ENCODE measurements at regions not wholly inside any gene's neighbourhood (a gene's known extent, or its start where the extent isn't known, plus 50 kb on each side); places are given as distances from the start of the nearest gene placed in this dataset.

DNA sequence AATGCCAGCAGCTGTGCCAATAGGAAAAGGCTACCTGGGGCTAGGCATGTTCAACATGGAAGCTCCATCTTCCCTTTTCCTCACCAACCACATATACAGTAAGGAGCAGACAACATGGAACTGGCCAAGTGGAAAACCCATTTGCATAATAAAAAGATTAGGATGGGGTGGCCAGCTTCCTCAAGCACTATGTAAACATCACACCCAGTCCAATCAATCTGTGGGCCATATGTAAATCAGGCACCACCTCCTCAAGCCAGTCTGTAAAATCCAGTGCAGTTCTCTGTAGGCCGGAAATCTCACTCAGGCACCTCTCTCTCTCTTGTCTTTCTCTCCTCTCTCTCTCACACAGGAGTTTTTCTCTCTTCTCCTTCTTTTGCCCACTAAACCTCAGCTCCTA lies 360.2 kb upstream of the GRIA1 start:
- Histone ChIP-seq H3K4me1 (ENCODE audit: control insufficient read depth, insufficient read depth, low read length) (peaks cover 5% of the 10 kb centered on the region; the same call in 1 of the 2 replicates), H3K36me3 (ENCODE audit: control insufficient read depth, insufficient read depth, low read length) (no peaks in the 10 kb centered on the region), H3K27ac (ENCODE audit: low read depth, low read length) (no peak overlapping the region), H3K4me3 (ENCODE audit: low read depth, low read length) (no peak overlapping the region), H3K9me3 (ENCODE audit: control insufficient read depth, insufficient read depth, low read depth, low read length) (0 out of 2 replicates have a peak, but pooled peaks cover 2% of the 10 kb centered on the region), H3K9ac (ENCODE audit: low read length) (no peak overlapping the region), H3K27me3 (ENCODE audit: control insufficient read depth, insufficient read depth, low read length) (no peaks in the 10 kb centered on the region)

DNA sequence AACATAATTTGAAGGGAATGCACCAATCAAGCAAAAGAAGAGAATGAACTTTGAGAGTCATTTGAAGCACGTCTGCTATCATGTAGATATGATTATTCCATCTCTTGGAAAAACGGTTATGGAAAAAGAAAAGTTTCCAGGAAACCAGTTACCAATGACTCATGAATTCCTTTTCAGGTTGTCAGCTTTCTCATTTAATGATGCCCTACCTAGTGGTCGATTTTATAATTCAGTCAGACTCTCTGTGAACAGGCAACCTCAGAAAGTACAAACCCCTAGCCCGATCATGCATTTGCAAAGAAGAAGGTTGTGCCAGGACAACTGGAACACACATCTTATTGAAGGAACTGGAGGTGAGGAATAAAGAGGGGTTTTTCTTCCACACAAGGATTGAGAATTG lies 355.1 kb upstream of the GRIA1 start:
- Histone ChIP-seq H3K27me3 (ENCODE audit: control insufficient read depth, insufficient read depth, low read length) (no peaks in the 10 kb centered on the region), H3K36me3 (ENCODE audit: control insufficient read depth, insufficient read depth, low read length) (no peaks in the 10 kb centered on the region), H3K9me3 (ENCODE audit: control insufficient read depth, insufficient read depth, low read depth, low read length) (0 out of 2 replicates have a peak, but pooled peaks cover 2% of the 10 kb centered on the region), H3K9ac (ENCODE audit: low read length) (no peak overlapping the region), H3K27ac (ENCODE audit: low read depth, low read length) (no peak overlapping the region), H3K4me1 (ENCODE audit: control insufficient read depth, insufficient read depth, low read length) (peaks cover 3% of the 10 kb centered on the region; the same call in 1 of the 2 replicates), H3K4me3 (ENCODE audit: low read depth, low read length) (no peak overlapping the region)

DNA sequence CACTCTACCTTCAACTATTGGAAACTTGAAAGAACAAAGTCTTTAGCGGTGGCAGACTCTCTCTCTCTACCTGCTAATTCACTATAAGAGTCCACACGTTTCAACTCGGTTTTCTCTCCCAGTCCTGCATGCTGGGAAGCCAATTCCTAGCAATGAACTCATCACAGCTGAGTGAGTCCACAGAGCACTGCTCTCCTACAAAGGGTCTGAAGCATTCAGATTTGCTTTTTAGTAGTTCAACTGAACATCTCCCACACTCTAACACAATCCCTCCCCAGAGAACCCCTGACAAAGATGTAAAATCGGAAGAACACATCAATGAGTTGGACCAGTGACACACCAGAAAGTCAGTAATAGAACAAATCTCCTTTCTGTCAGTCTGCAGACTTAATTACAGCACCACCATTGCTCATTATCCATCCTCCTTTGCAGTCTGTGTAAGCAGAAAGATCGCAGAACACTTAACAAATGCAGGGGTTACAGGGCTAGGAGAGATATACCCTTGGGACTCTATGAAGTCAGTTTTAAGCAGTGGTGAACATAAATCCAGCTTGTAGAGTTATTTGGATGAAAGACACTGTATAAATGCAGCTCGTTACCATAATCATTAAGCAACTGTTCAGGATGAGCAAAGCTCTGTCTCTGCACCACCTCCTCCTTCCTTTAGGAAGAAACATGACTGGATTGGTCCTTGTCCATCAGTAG lies 353.4 kb upstream of the GRIA1 start:
- Histone ChIP-seq H3K4me1 (ENCODE audit: control insufficient read depth, insufficient read depth, low read length) (no peaks in the 10 kb centered on the region), H3K36me3 (ENCODE audit: control insufficient read depth, insufficient read depth, low read length) (no peaks in the 10 kb centered on the region), H3K4me3 (ENCODE audit: low read depth, low read length) (no peak overlapping the region), H3K27me3 (ENCODE audit: control insufficient read depth, insufficient read depth, low read length) (no peaks in the 10 kb centered on the region), H3K9ac (ENCODE audit: low read length) (no peak overlapping the region), H3K9me3 (ENCODE audit: control insufficient read depth, insufficient read depth, low read depth, low read length) (0 out of 2 replicates have a peak, but pooled peaks cover 2% of the 10 kb centered on the region), H3K27ac (ENCODE audit: low read depth, low read length) (no peak overlapping the region)

DNA sequence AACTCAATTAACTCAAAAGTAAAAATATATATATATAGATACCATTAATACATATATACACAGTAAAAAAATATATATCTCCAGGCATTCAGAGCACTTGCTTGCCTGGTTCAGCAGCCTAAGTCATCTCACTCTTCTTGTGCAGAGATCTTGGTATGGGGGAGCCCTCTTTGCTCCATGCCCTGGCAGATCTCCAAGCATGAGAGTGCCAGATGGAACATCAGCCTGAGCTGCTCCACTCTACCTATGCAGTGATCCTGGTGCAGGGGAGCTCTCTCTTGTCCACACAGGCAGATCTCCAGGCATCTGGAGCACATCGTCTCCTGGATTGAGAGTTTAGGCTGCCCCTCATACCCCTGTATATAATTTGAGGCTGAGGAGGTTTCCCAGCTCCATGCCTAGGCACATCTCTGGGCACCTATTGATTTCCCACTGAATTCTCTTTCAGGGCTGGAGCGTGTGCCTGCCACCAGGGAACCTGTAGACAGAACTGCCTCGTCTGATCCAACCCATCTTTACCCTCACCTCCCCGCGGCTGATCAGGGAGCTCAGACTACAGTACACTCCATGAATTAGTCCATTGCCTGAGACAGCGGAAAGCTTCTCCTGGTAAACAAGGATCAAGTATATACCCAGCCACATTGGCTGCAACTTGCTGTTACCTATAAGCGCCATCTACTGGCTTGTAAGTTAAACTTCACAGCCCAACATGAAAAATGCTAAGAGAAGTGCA lies 342.4 kb upstream of the GRIA1 start:
- H3K4me1 ChIP-seq (ENCODE audit: control insufficient read depth, insufficient read depth, low read length) = no peaks in the 10 kb centered on the region; the same call in 1 of the 2 replicates
- peak overlapping the region; percentile 4; the same call in 1 of the 2 replicates for H3K4me3 ChIP-seq (ENCODE audit: low read depth, low read length)
- no peaks in the 10 kb centered on the region for H3K36me3 ChIP-seq (ENCODE audit: control insufficient read depth, insufficient read depth, low read length)
- no peaks in the 10 kb centered on the region for H3K27me3 ChIP-seq (ENCODE audit: control insufficient read depth, insufficient read depth, low read length)
- no peak overlapping the region for H3K27ac ChIP-seq (ENCODE audit: low read depth, low read length)
- no peaks in the 10 kb centered on the region for H3K9me3 ChIP-seq (ENCODE audit: control insufficient read depth, insufficient read depth, low read depth, low read length)
- H3K9ac ChIP-seq (ENCODE audit: low read length) = no peak overlapping the region

DNA sequence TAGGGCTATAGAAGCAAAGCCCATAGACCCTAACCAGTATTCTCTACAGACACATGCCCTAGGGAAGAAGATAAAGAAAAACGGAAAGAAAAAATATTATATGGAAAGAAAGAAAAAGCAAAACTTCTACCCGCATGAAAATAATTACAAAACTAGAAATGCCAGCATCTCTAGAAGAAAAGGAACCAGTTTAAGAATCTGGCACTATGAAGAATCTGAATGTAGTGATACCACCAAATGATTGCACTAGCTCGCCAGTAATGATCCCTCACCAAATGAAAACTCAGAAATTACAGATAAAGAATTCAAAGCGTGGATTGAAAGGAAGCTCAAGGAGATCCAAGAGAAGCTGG lies 341.9 kb upstream of the GRIA1 start:
- Histone ChIP-seq H3K4me1 (ENCODE audit: control insufficient read depth, insufficient read depth, low read length) (no peaks in the 10 kb centered on the region; the same call in 1 of the 2 replicates), H3K27me3 (ENCODE audit: control insufficient read depth, insufficient read depth, low read length) (no peaks in the 10 kb centered on the region), H3K4me3 (ENCODE audit: low read depth, low read length) (no peak overlapping the region), H3K27ac (ENCODE audit: low read depth, low read length) (no peak overlapping the region), H3K36me3 (ENCODE audit: control insufficient read depth, insufficient read depth, low read length) (no peaks in the 10 kb centered on the region), H3K9ac (ENCODE audit: low read length) (no peak overlapping the region), H3K9me3 (ENCODE audit: control insufficient read depth, insufficient read depth, low read depth, low read length) (no peaks in the 10 kb centered on the region)

DNA sequence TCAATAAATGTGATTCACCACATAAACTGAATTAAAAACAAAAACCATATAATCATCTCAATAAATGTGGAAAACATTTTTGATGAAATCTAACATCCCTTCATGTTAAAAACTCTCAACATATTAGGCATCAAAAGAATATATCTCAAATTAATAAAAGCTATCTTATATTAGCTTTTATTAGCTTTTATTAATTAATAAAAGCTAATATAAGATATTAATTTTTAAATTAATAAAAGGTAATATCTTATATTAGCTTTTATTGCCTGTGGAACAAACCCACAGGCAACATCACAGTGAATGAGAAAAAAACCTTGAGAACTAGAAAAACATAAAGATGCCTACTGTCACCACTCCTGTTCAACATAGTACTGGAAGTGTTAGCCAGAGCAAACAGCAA lies 338.9 kb upstream of the GRIA1 start:
- no peak overlapping the region for H3K9ac ChIP-seq (ENCODE audit: low read length)
- no peak overlapping the region for H3K4me3 ChIP-seq (ENCODE audit: low read depth, low read length)
- no peaks in the 10 kb centered on the region; the same call in 1 of the 2 replicates for H3K4me1 ChIP-seq (ENCODE audit: control insufficient read depth, insufficient read depth, low read length)
- H3K9me3 ChIP-seq (ENCODE audit: control insufficient read depth, insufficient read depth, low read depth, low read length) = no peaks in the 10 kb centered on the region
- H3K36me3 ChIP-seq (ENCODE audit: control insufficient read depth, insufficient read depth, low read length) = no peaks in the 10 kb centered on the region
- H3K27ac ChIP-seq (ENCODE audit: low read depth, low read length) = no peak overlapping the region
- no peaks in the 10 kb centered on the region for H3K27me3 ChIP-seq (ENCODE audit: control insufficient read depth, insufficient read depth, low read length)

DNA sequence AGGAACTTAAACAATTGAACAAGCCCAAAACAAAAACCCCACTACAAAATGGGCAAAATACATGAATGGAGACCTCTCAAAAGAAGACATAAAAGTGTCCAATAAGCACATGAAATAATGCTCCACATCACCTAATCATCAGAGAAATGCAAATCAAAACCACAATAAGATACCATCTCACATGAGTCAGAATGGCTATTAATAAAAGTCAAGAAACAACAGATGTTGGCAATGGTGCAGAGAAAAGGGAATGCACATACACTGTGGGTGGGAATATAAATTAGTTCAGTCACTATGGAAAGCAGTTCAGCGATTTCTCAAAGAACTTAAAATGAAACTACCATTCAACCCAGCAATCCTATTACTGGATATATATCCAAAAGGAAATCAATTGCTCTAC lies 337.4 kb upstream of the GRIA1 start:
- H3K27me3 ChIP-seq (ENCODE audit: control insufficient read depth, insufficient read depth, low read length) = no peaks in the 10 kb centered on the region

DNA sequence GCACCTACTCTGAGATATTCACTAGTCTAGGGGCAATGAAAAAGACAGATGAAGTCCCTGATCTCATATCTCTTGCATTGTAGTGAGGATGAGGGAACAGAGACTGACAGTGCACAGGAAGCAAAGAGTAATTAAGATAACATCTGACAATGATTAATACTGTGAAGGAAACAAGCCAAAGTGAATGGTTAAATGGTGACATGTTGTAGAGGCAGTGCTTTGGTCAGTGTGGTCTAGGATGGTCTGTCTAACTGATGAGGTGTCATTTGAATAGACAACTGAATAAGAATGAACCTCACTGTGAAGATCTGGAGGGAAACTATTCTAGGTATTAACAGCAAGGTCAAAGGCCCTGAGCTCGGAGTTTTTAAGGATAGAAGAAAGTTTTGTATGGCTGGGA lies 333.3 kb upstream of the GRIA1 start:
- H3K27ac ChIP-seq (ENCODE audit: low read depth, low read length) = no peak overlapping the region
- H3K9ac ChIP-seq (ENCODE audit: low read length) = no peak overlapping the region
- no peaks in the 10 kb centered on the region for H3K9me3 ChIP-seq (ENCODE audit: control insufficient read depth, insufficient read depth, low read depth, low read length)
- H3K4me1 ChIP-seq (ENCODE audit: control insufficient read depth, insufficient read depth, low read length) = peaks cover 4% of the 10 kb centered on the region; the same call in 1 of the 2 replicates
- no peak overlapping the region for H3K4me3 ChIP-seq (ENCODE audit: low read depth, low read length)
- H3K36me3 ChIP-seq (ENCODE audit: control insufficient read depth, insufficient read depth, low read length) = no peaks in the 10 kb centered on the region
- H3K27me3 ChIP-seq (ENCODE audit: control insufficient read depth, insufficient read depth, low read length) = no peaks in the 10 kb centered on the region

More for the DNA sequence above, 337.4 kb upstream of the GRIA1 start:
- Histone ChIP-seq H3K4me3 (ENCODE audit: low read depth, low read length) (no peak overlapping the region), H3K9me3 (ENCODE audit: control insufficient read depth, insufficient read depth, low read depth, low read length) (no peaks in the 10 kb centered on the region), H3K4me1 (ENCODE audit: control insufficient read depth, insufficient read depth, low read length) (no peaks in the 10 kb centered on the region; the same call in 1 of the 2 replicates), H3K9ac (ENCODE audit: low read length) (no peak overlapping the region), H3K27ac (ENCODE audit: low read depth, low read length) (no peak overlapping the region), H3K36me3 (ENCODE audit: control insufficient read depth, insufficient read depth, low read length) (no peaks in the 10 kb centered on the region)

DNA sequence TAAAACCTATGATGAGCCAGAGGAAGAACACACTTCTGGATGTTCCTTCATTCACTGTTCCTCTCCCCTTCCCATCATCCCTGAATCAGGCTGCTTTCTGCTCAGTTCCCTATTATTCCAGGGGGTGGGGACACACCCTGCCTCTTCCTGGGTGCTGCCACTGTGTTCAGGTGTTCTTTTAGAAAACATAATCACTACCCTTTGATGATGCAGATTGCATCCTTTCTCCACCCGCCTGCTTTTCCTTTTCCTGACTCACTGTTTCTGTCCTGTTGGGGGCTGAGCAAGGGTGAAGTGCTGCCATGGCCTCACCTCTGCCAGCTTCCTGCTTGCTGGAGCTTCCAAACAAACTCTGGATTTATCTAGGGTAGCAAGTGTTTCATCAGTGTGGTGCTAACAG lies 331.9 kb upstream of the GRIA1 start:
- Histone ChIP-seq H3K9ac (ENCODE audit: low read length) (no peak overlapping the region), H3K27ac (ENCODE audit: low read depth, low read length) (no peak overlapping the region), H3K36me3 (ENCODE audit: control insufficient read depth, insufficient read depth, low read length) (no peaks in the 10 kb centered on the region), H3K4me3 (ENCODE audit: low read depth, low read length) (no peak overlapping the region), H3K4me1 (ENCODE audit: control insufficient read depth, insufficient read depth, low read length) (peaks cover 4% of the 10 kb centered on the region; the same call in 1 of the 2 replicates), H3K9me3 (ENCODE audit: control insufficient read depth, insufficient read depth, low read depth, low read length) (no peaks in the 10 kb centered on the region), H3K27me3 (ENCODE audit: control insufficient read depth, insufficient read depth, low read length) (no peaks in the 10 kb centered on the region)

DNA sequence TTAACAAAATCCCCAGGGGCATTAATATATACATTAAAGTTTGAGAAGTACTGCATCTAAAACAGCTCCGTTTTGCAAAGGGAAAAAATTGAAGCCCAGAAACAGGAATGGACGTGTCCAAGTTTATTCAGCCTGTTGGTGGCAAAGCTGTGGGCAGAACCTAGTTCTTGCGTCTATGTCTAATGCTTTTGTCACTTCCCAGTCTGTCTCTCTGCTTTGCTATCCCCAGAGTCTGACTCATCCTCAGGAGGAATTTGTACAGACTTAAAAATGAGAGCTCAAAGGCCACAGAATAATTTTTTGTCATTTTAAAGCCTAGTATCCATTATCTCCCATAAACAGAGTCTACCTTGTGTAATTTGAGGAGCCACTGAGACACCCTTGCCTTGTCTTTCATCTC lies 330.9 kb upstream of the GRIA1 start:
- Histone ChIP-seq H3K27ac (ENCODE audit: low read depth, low read length) (no peak overlapping the region), H3K9ac (ENCODE audit: low read length) (no peak overlapping the region), H3K27me3 (ENCODE audit: control insufficient read depth, insufficient read depth, low read length) (no peaks in the 10 kb centered on the region), H3K4me1 (ENCODE audit: control insufficient read depth, insufficient read depth, low read length) (peaks cover 4% of the 10 kb centered on the region; the same call in 1 of the 2 replicates), H3K36me3 (ENCODE audit: control insufficient read depth, insufficient read depth, low read length) (no peaks in the 10 kb centered on the region), H3K9me3 (ENCODE audit: control insufficient read depth, insufficient read depth, low read depth, low read length) (no peaks in the 10 kb centered on the region), H3K4me3 (ENCODE audit: low read depth, low read length) (no peak overlapping the region)

DNA sequence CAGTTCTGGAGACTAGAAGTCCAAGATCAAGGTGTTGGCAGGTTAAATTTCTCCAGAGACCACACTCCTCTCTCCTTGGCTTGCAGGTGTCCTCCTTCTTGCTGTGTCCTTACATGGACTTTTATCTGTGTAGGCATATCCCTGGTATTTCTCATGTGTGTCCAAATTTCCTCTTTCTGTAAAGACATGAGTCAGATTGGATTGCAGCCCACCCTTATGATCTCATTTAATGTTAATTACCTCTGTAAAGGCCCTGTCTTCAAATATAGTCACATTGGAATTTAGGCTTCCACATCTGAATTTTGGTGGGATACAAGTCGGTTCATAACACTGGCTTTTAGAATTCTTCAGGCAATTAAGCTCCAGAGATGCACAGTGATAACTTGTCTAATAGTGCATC lies 322.2 kb upstream of the GRIA1 start:
- Histone ChIP-seq H3K4me1 (ENCODE audit: control insufficient read depth, insufficient read depth, low read length) (no peaks in the 10 kb centered on the region), H3K9me3 (ENCODE audit: control insufficient read depth, insufficient read depth, low read depth, low read length) (no peaks in the 10 kb centered on the region), H3K4me3 (ENCODE audit: low read depth, low read length) (no peak overlapping the region), H3K27me3 (ENCODE audit: control insufficient read depth, insufficient read depth, low read length) (no peaks in the 10 kb centered on the region), H3K27ac (ENCODE audit: low read depth, low read length) (no peak overlapping the region), H3K9ac (ENCODE audit: low read length) (no peak overlapping the region), H3K36me3 (ENCODE audit: control insufficient read depth, insufficient read depth, low read length) (no peaks in the 10 kb centered on the region)

Measured in HUES6 (cell line).